ENCODE measurements at regions not wholly inside any gene's neighbourhood (a gene's known extent, or its start where the extent isn't known, plus 50 kb on each side); places are given as distances from the start of the nearest gene placed in this dataset.

- H3K9ac ChIP-seq (ENCODE audit: low read length): no peak overlapping the region
- intact Hi-C loops (cut with micrococcal nuclease): no loop called here
- no TSS peak for BruUV-seq (replicated peaks)
- no peaks in the 10 kb centered on the region for H3K4me1 ChIP-seq (ENCODE audit: control insufficient read depth in 1 of 2, insufficient read depth in 2 of 2, low read length in 2 of 2)
- ATAC-seq (no peak), DNase-seq (ENCODE audit: low read depth, low spot score) (no peak)
- ChIA-PET RAD21 (ENCODE audit: low non-redundant PET in 1 of 2, low total read pairs in 2 of 2, uncharacterized antibody in 2 of 2, unreplicated experiment in 2 of 2) (no interaction called here), POLR2A (no interaction called here), CTCF (no interaction called here)
- H3K4me3 ChIP-seq (replicated peaks in 1 of 2; ENCODE audit: low read depth in 1 of 2, low read length in 2 of 2): no peak overlapping the region
- no peaks in the 10 kb centered on the region for H3K9me3 ChIP-seq (ENCODE audit: control insufficient read depth in 1 of 2, insufficient read depth in 1 of 2, low read depth in 1 of 2, low read length in 2 of 2)
- no peaks in the 10 kb centered on the region for H3K9me2 ChIP-seq (ENCODE audit: insufficient read depth)
- H4K20me1 ChIP-seq (ENCODE audit: insufficient read depth): no peaks in the 10 kb centered on the region
- no peaks in the 10 kb centered on the region for H3K27me3 ChIP-seq (ENCODE audit: insufficient read depth, low read length)
- no peak overlapping the region for H3K4me2 ChIP-seq (ENCODE audit: low read length)
- no peaks in the 10 kb centered on the region for H3K36me3 ChIP-seq (ENCODE audit: control insufficient read depth in 1 of 2, insufficient read depth in 2 of 2, low read length in 2 of 2)
- H2AFZ ChIP-seq (ENCODE audit: low read depth, low read length, poor library complexity, severe bottlenecking): no peak overlapping the region
- no peak overlapping the region for H3K27ac ChIP-seq (ENCODE audit: low read depth, low read length)
- no peaks in the 10 kb centered on the region for H3K79me2 ChIP-seq (ENCODE audit: insufficient read depth, low read length)
- TF ChIP-seq CEBPB (IDR thresholded peaks at IDR 0.05; ENCODE audit: low read depth) (no peak), FOSL1 (IDR thresholded peaks at IDR 0.05; ENCODE audit: low read depth) (no peak), POLR2AphosphoS5 (IDR thresholded peaks at IDR 0.05; ENCODE audit: low read depth, low read length) (no peak), CBX3 (IDR thresholded peaks at IDR 0.05; ENCODE audit: low read depth) (no peak), TCF7L2 (IDR thresholded peaks at IDR 0.05; ENCODE audit: borderline replicate concordance, extremely low read depth, insufficient read depth, insufficient read length) (no peak), ELF1 (IDR thresholded peaks at IDR 0.05; ENCODE audit: borderline replicate concordance, low read depth) (no peak), EGR1 (IDR thresholded peaks at IDR 0.05; ENCODE audit: low read depth) (no peak), ZBTB33 (IDR thresholded peaks at IDR 0.05; ENCODE audit: extremely low read depth, insufficient replicate concordance, low read length) (no peak), SIN3A (IDR thresholded peaks at IDR 0.05; ENCODE audit: low read depth) (no peak), ATF3 (IDR thresholded peaks at IDR 0.05) (no peak)
Observed at GRCh38 chr4:42809419-42810084, 83.0 kb upstream of the GRXCR1 start.
